RWPE1 (cell line): ENCODE measurements at regions not wholly inside any gene's neighbourhood (a gene's known extent, or its start where the extent isn't known, plus 50 kb on each side); places are given as distances from the start of the nearest gene placed in this dataset.

Experiments used
- CTCF ChIA-PET: fragments of 350-600 bp; sonication (Branson Sonifier 250); formaldehyde crosslinking; extraction: SDS; loops from one replicate; lab custom pipeline; 2021; lab: Yijun Ruan, JAX
- POLR2A ChIA-PET: fragments of 400-600 bp; formaldehyde crosslinking; extraction: SDS; loops from one replicate; lab custom pipeline; 2020; ENCODE audit warnings: antibody characterized with exemption; ENCODE audit not compliant: low non-redundant PET; lab: Yijun Ruan, JAX
- DNase-seq: peaks from one replicate; pipeline ENCODE4 v3.0.0; 2012; ENCODE audit warnings: low spot score
- H3K27ac ChIP-seq: fragments of 450-650 bp; 2 replicates; pipeline ENCODE4 v1.5.1; 2017
- TF ChIP-seq, protein P1 (sequence below): fragments of 450-650 bp; conservative IDR thresholded peaks from 2 replicates; pipeline ENCODE4 v1.5.1; 2017; ENCODE audit warnings: low read depth, mild to moderate bottlenecking

DNA sequence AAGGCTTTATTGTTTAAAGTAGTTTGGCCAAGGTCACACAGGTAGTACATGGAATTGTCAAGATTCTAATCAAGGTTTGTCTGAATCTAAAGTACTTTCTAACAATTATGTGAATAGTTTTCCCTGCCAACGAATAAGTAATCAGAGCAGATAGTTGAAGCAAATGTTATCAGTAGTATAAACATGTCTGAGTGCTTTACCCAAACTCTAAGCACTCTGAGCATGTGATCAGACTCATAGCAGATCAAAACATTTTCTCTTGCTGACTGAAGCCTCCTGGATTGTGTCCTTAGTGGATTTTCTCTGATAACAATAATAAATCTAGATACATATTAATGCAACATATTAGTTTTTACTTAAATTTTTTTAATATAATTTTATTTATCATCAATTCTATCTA lies 995.0 kb downstream of the EFNA5 start:
- CTCF ChIA-PET, result no interaction called here
- H3K27ac ChIP-seq, result no peak overlapping the region
- POLR2A ChIA-PET, result no interaction called here

DNA sequence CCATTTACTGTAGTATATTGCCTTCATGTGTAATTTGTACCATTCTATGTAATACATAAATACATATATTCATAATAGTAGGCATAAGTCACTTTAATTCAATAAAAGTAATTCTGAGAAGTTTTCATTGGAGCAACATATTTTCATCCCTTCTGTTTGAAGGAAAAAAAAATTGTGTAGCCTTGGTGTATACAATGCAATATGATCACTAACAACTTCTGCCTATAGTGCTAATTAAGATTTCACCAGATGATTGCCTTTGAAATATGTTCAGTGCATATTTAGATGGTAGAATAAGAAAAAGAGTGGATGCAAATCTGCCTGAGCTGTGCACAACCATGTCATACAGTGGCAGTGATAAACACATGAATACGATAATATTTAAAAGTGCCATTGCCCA lies 996.8 kb downstream of the EFNA5 start:
- TF ChIP-seq, protein P1, sequence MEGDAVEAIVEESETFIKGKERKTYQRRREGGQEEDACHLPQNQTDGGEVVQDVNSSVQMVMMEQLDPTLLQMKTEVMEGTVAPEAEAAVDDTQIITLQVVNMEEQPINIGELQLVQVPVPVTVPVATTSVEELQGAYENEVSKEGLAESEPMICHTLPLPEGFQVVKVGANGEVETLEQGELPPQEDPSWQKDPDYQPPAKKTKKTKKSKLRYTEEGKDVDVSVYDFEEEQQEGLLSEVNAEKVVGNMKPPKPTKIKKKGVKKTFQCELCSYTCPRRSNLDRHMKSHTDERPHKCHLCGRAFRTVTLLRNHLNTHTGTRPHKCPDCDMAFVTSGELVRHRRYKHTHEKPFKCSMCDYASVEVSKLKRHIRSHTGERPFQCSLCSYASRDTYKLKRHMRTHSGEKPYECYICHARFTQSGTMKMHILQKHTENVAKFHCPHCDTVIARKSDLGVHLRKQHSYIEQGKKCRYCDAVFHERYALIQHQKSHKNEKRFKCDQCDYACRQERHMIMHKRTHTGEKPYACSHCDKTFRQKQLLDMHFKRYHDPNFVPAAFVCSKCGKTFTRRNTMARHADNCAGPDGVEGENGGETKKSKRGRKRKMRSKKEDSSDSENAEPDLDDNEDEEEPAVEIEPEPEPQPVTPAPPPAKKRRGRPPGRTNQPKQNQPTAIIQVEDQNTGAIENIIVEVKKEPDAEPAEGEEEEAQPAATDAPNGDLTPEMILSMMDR, result no peak
- H3K27ac ChIP-seq, result no peak overlapping the region
- no peak for DNase-seq
- CTCF ChIA-PET, result no interaction called here
- POLR2A ChIA-PET, result no interaction called here

More for the DNA sequence above, 995.0 kb downstream of the EFNA5 start:
- TF ChIP-seq, protein P1, result no peak
- DNase-seq, result no peak

DNA sequence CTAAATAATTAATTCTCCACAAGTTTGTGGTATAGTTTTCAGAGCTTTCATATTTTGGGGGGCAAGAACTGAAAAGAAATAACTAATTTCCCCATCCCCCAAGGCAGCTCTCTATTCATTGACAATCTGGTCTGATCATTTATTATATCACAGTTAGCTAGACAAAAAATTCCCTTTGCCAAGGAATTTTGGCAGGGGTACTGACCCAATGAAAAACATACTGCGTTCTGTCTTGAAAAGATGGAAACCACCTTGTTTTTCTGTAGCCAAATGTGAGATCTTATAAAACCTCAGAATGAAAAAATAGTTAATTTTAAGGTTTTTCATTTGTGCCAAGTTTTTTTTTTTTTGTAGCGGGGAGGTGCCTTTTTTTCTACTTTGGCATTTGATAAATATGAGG lies 1008.9 kb downstream of the EFNA5 start:
- CTCF ChIA-PET, result no interaction called here
- DNase-seq, result no peak
- TF ChIP-seq, protein P1, result no peak
- POLR2A ChIA-PET, result no interaction called here
- no peak overlapping the region for H3K27ac ChIP-seq

DNA sequence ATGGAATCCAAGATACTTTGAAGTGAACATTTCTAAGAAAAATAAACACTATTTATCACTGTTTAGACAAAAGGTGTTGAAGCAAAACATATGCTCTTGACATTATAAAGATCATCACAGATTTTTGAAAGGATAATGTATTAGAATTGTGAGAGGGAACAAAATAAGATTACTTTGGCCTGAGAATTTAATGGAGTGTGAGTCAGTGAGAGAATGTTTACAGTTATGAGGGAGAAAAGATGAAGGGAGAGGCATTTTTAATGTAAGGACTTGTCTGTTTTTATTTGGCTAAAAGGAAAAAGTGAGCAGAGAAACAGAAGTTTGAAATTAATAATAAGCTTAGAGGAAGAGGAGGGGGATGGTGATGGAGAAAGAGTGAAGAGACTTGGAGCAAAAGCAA lies 1010.1 kb downstream of the EFNA5 start:
- H3K27ac ChIP-seq, result no peak overlapping the region
- no peak for DNase-seq
- CTCF ChIA-PET, result no interaction called here
- TF ChIP-seq, protein P1, result no peak
- POLR2A ChIA-PET, result no interaction called here

DNA sequence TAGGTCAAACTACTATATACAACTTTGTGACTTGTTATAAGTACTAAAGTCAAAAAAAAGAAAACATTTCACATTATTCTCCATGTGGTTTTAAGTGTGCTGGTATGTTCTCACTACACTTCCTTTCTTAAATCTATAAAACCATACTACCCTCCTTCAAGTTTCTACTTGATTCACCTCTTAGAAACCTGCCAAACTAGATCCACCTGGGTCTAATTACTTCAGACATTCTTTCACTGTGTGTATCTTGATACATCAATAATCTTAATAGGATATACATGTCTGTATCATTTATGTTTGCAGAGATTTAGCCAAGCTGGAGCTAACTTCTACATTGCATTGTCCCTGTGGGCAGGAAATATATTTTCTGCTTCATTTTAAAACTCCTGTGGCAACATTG lies 1012.6 kb downstream of the EFNA5 start:
- H3K27ac ChIP-seq, result no peak overlapping the region
- TF ChIP-seq, protein P1, result no peak
- ChIA-PET POLR2A (no interaction called here), CTCF (no interaction called here)
- peak; percentile 4 for DNase-seq

DNA sequence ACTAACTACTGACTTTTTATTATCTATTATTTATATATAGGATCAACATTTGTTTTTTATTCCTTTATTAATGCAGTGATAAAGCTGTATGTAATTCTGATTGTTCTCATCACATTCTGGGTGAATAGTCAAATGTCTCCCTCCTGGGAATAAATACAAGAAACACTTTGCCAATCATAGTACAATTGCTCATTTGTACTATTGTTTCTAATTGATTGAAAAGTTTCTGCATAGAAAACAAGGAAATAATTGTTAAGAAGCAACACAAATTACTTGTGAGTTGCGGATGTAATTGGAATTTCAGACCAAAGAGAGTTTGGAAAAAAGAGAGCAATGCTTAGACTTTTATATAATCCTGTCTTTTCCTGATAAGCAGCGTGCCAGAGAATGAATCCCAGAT lies 1013.9 kb downstream of the EFNA5 start:
- no peak overlapping the region for H3K27ac ChIP-seq
- no peak for DNase-seq
- ChIA-PET CTCF (interaction anchor here (0.5 kb wide), 1 partner anchor 15 kb away, joined by 5 read pairs; no protein-coding TSS in a partner anchor), POLR2A (no interaction called here)
- TF ChIP-seq, protein P1, result no peak

DNA sequence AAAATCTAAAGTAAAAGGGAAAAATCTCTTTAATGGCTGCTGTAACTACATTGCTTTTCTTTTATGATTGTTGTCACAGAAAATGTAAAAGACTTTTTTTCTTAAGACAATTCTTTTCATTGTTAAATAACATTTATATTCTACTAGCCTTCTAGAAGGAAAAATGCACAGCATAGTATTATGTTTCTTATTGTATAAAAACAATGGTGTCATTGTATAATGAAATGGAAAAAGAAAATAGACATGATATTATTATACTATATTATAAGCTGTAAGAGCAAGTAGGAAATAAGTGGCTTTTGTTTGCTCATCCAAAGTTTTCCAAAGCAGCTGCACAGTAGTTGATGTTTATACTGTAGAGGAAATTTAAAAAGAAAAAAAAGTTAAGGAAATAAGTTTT lies 1021.7 kb downstream of the EFNA5 start:
- ChIA-PET POLR2A (no interaction called here), CTCF (no interaction called here)
- DNase-seq, result no peak
- TF ChIP-seq, protein P1, result no peak
- no peak overlapping the region for H3K27ac ChIP-seq
